Neural cell (in vitro differentiated cells): ENCODE measurements at regions not wholly inside any gene's neighbourhood (a gene's known extent, or its start where the extent isn't known, plus 50 kb on each side); places are given as distances from the start of the nearest gene placed in this dataset.

Experiments used
- EZH2 ChIP-seq: fragments of 200-600, 300-800 bp; shearing (Covaris generic), sonication (generic); IDR thresholded peaks from 2 replicates; pipeline ENCODE4 v1.6.1; 2014; ENCODE audit warnings: antibody characterized with exemption, low read length, borderline replicate concordance, mild to moderate bottlenecking; ENCODE audit not compliant: insufficient read depth, poor library complexity, severe bottlenecking
- POLR2AphosphoS5 ChIP-seq: IDR thresholded peaks from 2 replicates; pipeline ENCODE4 v1.6.1; 2012
- RAD21 ChIP-seq: fragments of 450-650 bp; conservative IDR thresholded peaks from 2 replicates; pipeline ENCODE4 v1.6.1; 2014; ENCODE audit warnings: antibody characterized with exemption, mild to moderate bottlenecking, moderate library complexity
- TAF1 ChIP-seq: IDR thresholded peaks from 2 replicates; pipeline ENCODE4 v1.6.1; 2012; ENCODE audit warnings: low read depth
- TF ChIP-seq, protein P1 (sequence below): fragments of 450-650 bp; IDR thresholded peaks from 2 replicates; pipeline ENCODE4 v1.5.1; 2014; ENCODE audit warnings: antibody characterized with exemption, mild to moderate bottlenecking, moderate library complexity; ENCODE audit not compliant: poor library complexity, severe bottlenecking

DNA sequence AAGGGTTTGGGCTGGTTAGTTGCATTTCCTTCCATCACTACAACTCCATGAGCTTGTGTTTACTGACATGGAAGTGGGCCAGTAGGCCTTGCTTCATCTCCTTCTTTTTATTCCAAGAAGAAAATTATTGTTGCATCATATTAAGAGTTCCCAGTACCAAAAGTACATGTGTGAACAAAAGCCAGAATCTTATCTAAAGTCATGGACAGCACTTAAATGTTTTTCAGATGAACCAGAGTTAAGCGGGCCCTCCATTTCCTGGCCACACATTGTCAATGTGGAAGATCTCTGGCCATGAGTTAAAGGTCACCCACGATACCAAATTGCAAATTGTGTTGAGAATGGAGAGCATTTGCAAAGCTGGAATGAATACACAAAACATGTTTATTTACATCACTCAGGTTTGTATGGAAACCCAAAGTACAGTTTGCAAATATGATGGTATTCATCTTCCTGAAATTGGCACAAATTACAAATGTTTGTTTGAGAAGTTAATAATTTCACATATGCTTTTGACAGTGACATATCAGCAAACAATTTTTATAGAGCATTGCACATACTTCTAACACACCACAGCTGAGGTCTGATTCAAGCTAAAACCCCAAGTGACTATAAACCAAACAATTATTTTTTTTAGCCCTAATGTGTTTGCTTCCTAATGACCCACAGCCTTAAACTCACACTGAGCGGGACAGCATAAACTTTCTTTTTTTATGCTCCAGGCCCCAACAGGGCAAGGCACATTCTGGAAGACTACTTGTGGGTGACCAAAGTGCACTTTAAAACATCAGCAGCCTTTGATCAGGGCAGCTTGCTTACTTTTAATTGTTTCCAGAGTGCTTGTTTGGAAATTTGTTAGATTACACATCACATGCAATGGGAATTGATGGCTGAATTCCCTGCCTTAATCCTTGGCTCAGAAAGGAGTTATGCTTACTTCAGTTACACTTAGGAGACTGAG is 502.9 kb upstream of the SLIT2 start:
- TF ChIP-seq, protein P1, sequence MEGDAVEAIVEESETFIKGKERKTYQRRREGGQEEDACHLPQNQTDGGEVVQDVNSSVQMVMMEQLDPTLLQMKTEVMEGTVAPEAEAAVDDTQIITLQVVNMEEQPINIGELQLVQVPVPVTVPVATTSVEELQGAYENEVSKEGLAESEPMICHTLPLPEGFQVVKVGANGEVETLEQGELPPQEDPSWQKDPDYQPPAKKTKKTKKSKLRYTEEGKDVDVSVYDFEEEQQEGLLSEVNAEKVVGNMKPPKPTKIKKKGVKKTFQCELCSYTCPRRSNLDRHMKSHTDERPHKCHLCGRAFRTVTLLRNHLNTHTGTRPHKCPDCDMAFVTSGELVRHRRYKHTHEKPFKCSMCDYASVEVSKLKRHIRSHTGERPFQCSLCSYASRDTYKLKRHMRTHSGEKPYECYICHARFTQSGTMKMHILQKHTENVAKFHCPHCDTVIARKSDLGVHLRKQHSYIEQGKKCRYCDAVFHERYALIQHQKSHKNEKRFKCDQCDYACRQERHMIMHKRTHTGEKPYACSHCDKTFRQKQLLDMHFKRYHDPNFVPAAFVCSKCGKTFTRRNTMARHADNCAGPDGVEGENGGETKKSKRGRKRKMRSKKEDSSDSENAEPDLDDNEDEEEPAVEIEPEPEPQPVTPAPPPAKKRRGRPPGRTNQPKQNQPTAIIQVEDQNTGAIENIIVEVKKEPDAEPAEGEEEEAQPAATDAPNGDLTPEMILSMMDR = no peak
- TF ChIP-seq TAF1 (no peak), POLR2AphosphoS5 (no peak), RAD21 (no peak), EZH2 (no peak)
